Liver (tissue), 3 donors: ENCODE measurements at regions not wholly inside any gene's neighbourhood (a gene's known extent, or its start where the extent isn't known, plus 50 kb on each side); places are given as distances from the start of the nearest gene placed in this dataset.

Source experiments
- CTCF ChIP-seq: fragments of 150-350 bp; IDR thresholded peaks from 2 replicates; pipeline ENCODE4 v1.5.1; 2017; ENCODE audit warnings: improper control_type of control experiment, low read depth, low read length; ENCODE audit not compliant: missing input control
- GABPA ChIP-seq, 2 donors: IDR thresholded peaks in 1 of 2; conservative IDR thresholded peaks in 1 of 2; 2 replicates each; pipeline ENCODE4 v1.6.1; 2016; ENCODE audit warnings: antibody characterized with exemption in 2 of 2, mild to moderate bottlenecking in 1 of 2, moderate library complexity in 1 of 2
- MAX ChIP-seq: IDR thresholded peaks from 2 replicates; pipeline ENCODE4 v1.6.1; 2016; ENCODE audit warnings: antibody characterized with exemption
- RAD21 ChIP-seq, 2 donors: IDR thresholded peaks; 2 replicates each; pipeline ENCODE4 v1.6.1; 2016; ENCODE audit warnings: antibody characterized with exemption in 2 of 2, mild to moderate bottlenecking in 2 of 2
- REST ChIP-seq: IDR thresholded peaks from 2 replicates; pipeline ENCODE4 v1.6.1; 2016; ENCODE audit warnings: antibody characterized with exemption, mild to moderate bottlenecking
- SP1 ChIP-seq: IDR thresholded peaks from 2 replicates; pipeline ENCODE4 v1.6.1; 2018; ENCODE audit warnings: antibody characterized with exemption, mild to moderate bottlenecking
- TAF1 ChIP-seq: conservative IDR thresholded peaks from 2 replicates; pipeline ENCODE4 v1.6.1; 2016; ENCODE audit warnings: antibody characterized with exemption, mild to moderate bottlenecking
- ZBTB33 ChIP-seq: IDR thresholded peaks from 2 replicates; pipeline ENCODE4 v1.6.1; 2016; ENCODE audit warnings: antibody characterized with exemption
- donor health status: healthy.
- donor health status: healthy.

GRCh38 chr9:99606296-99606695, 215.4 kb upstream of the NR4A3 start:
- TF ChIP-seq REST (no peak), RAD21 (IDR thresholded peaks at IDR 0.05) (no peak), CTCF (no peak), ZBTB33 (no peak), TAF1 (no peak), GABPA (IDR thresholded peaks at IDR 0.05 in 1 of 2, conservative IDR thresholded peaks at IDR 0.05 in 1 of 2) (no peak), SP1 (no peak), MAX (no peak)
